GOT3 (cell line): ENCODE measurements at regions not wholly inside any gene's neighbourhood (a gene's known extent, or its start where the extent isn't known, plus 50 kb on each side); places are given as distances from the start of the nearest gene placed in this dataset.

ENCODE experiments used
- DNase-seq: peaks from one replicate; lab custom pipeline; 2025; ENCODE audit warnings: mixed read lengths; lab: John Stamatoyannopoulos, UW

DNA sequence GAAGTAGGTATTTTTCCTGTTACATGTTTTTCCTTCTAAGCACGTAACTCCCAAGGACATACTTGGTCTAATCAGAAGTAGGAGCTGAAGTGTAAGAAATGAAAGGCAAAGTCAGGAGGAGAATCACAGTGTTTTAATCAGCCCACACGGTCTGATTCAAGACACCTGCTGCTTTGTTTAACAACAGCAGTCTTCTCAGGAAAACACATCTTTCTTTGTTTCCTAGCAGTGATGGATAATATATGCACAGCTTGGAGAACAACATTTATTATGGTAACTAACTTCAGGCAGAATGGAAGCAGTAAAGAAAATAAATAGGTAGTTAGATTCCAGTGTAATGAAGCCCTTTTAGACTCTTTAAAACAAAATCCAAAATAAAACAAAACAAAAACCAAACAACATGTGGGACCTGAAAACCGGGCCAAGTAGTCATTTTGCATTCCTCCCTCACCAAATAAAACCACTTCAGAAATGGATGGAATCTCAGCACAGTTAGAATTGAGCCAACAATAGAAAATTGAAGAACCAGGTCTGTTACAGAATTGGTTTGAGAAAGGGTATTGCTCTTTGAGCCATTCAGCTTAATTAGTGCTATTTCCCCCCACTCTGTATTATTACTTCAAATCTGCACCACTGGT lies 61.1 kb upstream of the UGP2 start:
- no peak for DNase-seq

DNA sequence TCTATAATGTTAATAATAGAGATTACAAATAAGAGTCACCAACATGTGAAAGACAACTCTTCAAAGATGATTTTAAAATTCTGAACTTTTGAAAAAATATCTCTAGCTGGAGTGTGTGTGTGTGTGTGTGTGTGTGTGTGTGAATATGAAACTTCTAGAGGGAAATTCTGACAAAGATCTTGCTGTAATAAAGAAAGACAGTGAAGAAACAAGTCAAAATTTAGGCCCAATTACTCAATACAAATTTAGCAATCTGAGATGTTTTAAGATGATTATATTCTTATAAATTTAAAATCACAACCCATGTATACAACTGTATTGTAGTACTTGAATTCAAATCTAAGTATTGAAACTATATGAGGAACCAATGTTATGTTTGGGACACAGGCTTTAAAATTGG lies 57.2 kb upstream of the UGP2 start:
- DNase-seq: no peak

DNA sequence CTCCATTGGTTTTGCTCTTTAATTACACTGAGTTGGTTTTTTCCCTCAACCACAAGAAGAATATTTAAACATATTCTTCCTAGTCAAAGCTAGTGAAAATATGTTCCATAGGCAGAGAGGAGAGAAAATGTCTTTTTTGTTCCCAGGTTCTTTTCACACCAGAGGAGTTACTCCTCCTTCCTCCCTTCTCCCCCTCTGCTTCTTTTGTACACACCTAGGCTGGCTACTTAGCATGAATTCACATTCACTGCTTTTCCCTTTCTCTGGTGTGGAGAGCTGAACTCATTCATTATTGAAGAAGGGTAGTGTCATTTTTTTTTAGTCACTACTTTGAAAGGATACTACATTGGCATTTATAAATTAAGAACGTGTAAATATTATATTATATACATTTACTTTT lies 56.6 kb upstream of the UGP2 start:
- no peak for DNase-seq

DNA sequence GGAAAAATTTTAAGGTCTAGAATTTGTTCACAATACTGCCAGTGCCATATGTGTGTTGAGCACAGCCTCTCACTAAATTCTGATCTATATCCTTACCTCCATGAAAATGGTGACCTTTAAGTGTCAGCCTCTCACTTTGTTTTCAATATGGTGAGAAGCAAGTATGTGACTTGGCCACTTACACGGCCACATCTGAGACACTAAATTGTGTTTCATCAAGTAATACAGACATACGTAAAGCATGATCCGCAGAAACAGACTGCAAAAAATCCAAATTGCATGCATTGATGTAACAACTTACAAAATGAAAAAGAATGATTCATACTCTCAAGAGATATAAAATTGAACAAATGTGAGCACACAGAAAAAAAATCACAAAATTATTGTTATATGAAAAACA lies 55.2 kb upstream of the UGP2 start:
- DNase-seq: no peak

DNA sequence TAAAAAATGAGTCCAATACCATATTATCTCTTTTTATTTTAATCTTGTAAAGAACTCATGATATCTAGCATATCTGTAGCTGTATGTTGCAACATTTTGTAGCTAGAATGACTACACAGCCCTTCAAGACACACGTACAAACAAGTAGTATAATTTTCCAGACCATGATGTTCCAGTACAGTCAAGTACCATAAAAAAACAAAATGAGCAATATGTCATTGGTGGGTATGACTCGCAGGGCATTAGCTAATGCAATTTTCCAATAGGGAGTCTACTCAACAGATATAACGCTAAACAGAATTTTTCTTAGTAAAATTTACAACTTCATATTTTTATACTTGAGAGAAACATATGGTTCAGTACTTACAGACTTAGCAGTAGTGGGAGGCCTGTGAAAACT lies 53.6 kb upstream of the UGP2 start:
- no peak for DNase-seq

DNA sequence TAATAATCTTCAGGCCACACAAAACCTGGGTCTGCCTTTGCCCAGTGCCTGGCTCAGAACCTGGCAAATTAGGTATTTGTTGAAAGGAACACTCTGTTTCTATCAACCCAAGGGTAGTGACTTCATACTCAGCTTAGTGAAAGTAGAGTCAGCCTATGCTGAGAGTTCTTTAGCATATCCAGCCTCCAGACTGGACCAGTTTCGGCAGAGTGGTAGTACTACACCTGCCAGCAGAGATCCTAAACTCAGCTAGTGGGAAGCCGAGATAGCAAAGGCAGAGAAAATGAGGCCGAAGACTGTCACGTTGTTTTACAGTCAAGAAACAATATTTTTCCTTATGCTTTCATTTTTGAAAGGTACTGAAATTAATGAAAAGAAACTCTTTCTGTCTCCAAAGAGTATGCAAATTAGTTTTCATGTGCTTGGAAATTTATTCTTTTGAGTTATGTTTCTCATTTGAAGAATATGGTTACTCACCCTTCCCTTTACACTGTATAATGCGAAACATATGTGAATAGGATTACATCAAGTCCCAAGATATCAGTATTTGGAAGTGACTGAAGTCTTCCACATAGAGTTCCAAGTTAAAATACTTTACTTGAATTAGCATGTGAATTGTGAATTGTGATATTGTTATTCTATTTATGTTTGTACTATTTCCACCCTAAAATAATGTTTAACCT lies 52.2 kb upstream of the UGP2 start:
- no peak for DNase-seq

DNA sequence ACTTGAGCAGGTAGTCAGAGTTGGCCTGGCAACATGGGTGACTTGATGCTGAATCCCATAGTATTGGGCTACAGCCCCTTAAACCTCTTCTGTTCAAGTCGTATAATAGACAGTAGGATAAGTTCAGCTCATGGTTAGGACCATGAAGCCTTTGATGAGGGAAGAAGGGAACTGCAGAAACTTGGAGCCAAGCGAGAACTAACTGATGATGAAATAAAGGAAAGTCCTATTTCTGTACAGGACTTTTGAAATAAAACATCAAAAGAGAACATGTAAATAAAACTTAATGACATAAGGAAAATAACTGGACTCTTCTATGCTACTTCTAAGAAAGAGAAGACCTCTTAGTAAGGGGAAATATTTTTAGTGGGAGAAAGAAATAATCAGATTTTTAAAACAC lies 51.2 kb upstream of the UGP2 start:
- no peak for DNase-seq

DNA sequence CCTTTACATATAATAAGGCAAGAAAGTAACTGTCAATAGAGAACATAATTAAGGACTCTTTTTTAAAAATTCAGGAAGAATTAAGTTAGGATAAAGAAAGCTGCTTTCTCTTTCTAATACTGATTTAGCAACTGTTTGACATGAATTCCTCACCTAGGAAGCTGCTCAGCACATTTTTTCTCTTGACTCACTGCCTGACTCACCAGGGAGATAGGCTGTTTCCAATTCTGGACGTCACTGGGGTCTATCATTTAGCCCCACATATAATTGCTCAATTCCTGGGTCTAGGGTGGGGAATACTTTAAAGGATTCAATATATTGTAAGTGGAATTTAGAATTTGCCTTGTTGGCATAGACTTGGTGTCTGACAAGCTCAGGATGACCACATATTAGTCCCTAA lies 50.8 kb upstream of the UGP2 start:
- DNase-seq: no peak

DNA sequence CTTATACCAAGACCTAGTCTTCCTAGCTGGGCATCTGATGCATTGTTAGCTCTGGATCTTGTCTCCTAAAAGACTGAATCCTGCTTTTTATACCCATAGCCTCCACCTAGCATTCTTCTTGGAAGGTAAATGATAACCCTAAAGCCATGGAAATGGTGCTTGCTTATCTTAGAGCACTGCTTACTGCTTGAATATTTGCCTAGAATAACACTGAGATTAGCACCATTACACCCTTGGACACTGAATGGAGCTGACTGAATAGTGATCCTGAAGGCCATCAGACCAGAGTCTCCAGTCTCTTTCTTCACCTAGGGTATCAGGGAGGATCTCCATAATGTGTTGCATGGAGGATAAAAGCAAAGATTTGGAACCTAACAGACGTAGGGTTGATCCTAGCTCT lies 50.3 kb upstream of the UGP2 start:
- DNase-seq: no peak
